Posterior cingulate gyrus (tissue), 11 donors: ENCODE measurements at regions not wholly inside any gene's neighbourhood (a gene's known extent, or its start where the extent isn't known, plus 50 kb on each side); places are given as distances from the start of the nearest gene placed in this dataset.

Source experiments
- DNase-seq, 10 donors: peaks; one replicate each; pipeline versions ENCODE4 v3.0.0 to v3.0.0-alpha.2; 2020 to 2021; ENCODE audit warnings: mixed read lengths in 3 of 10
- intact Hi-C: fragments of 100-400 bp; cut with DNase I; formaldehyde crosslinking; loops from one replicate; pipeline ENCODE4 v1.15.1; 2023

- no peak for DNase-seq
- intact Hi-C loops, result no loop called here
These were observed 96.3 kb upstream of the ROBO1 start for GRCh38 chr3:79864077-79864476.

GRCh38 chr3:79848876-79849275 lies 81.1 kb upstream of the ROBO1 start:
- no peak for DNase-seq
- intact Hi-C loops, result no loop called here

GRCh38 chr3:79847928-79848327 lies 80.1 kb upstream of the ROBO1 start:
- intact Hi-C loops, result no loop called here
- no peak for DNase-seq

GRCh38 chr3:79846148-79846933 lies 78.5 kb upstream of the ROBO1 start:
- intact Hi-C loops, result no loop called here
- DNase-seq, result no peak

- intact Hi-C loops, result no loop called here
- no peak for DNase-seq
These were observed 77.7 kb upstream of the ROBO1 start for GRCh38 chr3:79845546-79845945.

- intact Hi-C loops, result no loop called here
These were observed 76.4 kb upstream of the ROBO1 start for GRCh38 chr3:79844176-79844575.

GRCh38 chr3:79843180-79843579 lies 75.4 kb upstream of the ROBO1 start:
- no peak for DNase-seq
- intact Hi-C loops, result no loop called here

More at GRCh38 chr3:79844176-79844575, 76.4 kb upstream of the ROBO1 start:
- DNase-seq, result no peak

- intact Hi-C loops, result no loop called here
- no peak for DNase-seq
These were observed 67.9 kb upstream of the ROBO1 start for GRCh38 chr3:79835701-79836100.

GRCh38 chr3:79824166-79824565 lies 56.4 kb upstream of the ROBO1 start:
- intact Hi-C loops, result no loop called here
- DNase-seq, result peak in 3 of 10 donors; percentile 35 to 62 (median 57)

GRCh38 chr3:79822076-79822475 lies 54.3 kb upstream of the ROBO1 start:
- DNase-seq, result no peak
- intact Hi-C loops, result no loop called here

GRCh38 chr3:79820089-79820488 lies 52.3 kb upstream of the ROBO1 start:
- intact Hi-C loops, result no loop called here
- no peak for DNase-seq

GRCh38 chr3:79818015-79818414 lies 50.2 kb upstream of the ROBO1 start:
- DNase-seq, result no peak
- intact Hi-C loops, result no loop called here
